ENCODE measurements at regions not wholly inside any gene's neighbourhood (a gene's known extent, or its start where the extent isn't known, plus 50 kb on each side); places are given as distances from the start of the nearest gene placed in this dataset.

- no peak overlapping the region for H3K4me3 ChIP-seq (ENCODE audit: low read depth, low read length)
- TF ChIP-seq MYC (IDR thresholded peaks at IDR 0.05; ENCODE audit: low read depth, low read length) (no peak), POLR2A (IDR thresholded peaks at IDR 0.05; ENCODE audit: extremely low read depth, insufficient read length) (no peak), CTCF (IDR thresholded peaks at IDR 0.05; ENCODE audit: low read depth, low read length) (no peak), MAX (IDR thresholded peaks at IDR 0.05; ENCODE audit: low read depth, low read length) (no peak)
- DNase-seq (ENCODE audit: low read depth): no peak
Observed at GRCh38 chr6:18667612-18668011, 280.5 kb downstream of the RNF144B start.

- no peak for DNase-seq (ENCODE audit: low read depth)
- TF ChIP-seq POLR2A (IDR thresholded peaks at IDR 0.05; ENCODE audit: extremely low read depth, insufficient read length): no peak
- no peak for TF ChIP-seq MAX (IDR thresholded peaks at IDR 0.05; ENCODE audit: low read depth, low read length)
- TF ChIP-seq MYC (IDR thresholded peaks at IDR 0.05; ENCODE audit: low read depth, low read length): no peak
- TF ChIP-seq CTCF (IDR thresholded peaks at IDR 0.05; ENCODE audit: low read depth, low read length): no peak
- H3K4me3 ChIP-seq (ENCODE audit: low read depth, low read length): no peak overlapping the region
Observed at GRCh38 chr6:18668994-18669393, 281.8 kb downstream of the RNF144B start.

- no peak for DNase-seq (ENCODE audit: low read depth)
- TF ChIP-seq MYC (IDR thresholded peaks at IDR 0.05; ENCODE audit: low read depth, low read length) (no peak), CTCF (IDR thresholded peaks at IDR 0.05; ENCODE audit: low read depth, low read length) (no peak), POLR2A (IDR thresholded peaks at IDR 0.05; ENCODE audit: extremely low read depth, insufficient read length) (no peak), MAX (IDR thresholded peaks at IDR 0.05; ENCODE audit: low read depth, low read length) (no peak)
Observed at GRCh38 chr6:18672852-18673251, 285.7 kb downstream of the RNF144B start.

GRCh38 chr6:18674346-18674745 lies 287.2 kb downstream of the RNF144B start:
- no peak for DNase-seq (ENCODE audit: low read depth)

More at GRCh38 chr6:18672852-18673251, 285.7 kb downstream of the RNF144B start:
- no peak overlapping the region for H3K4me3 ChIP-seq (ENCODE audit: low read depth, low read length)

GRCh38 chr6:18675881-18676280 lies 288.7 kb downstream of the RNF144B start:
- TF ChIP-seq MYC (IDR thresholded peaks at IDR 0.05; ENCODE audit: low read depth, low read length): no peak
- TF ChIP-seq POLR2A (IDR thresholded peaks at IDR 0.05; ENCODE audit: extremely low read depth, insufficient read length): no peak
- no peak for TF ChIP-seq MAX (IDR thresholded peaks at IDR 0.05; ENCODE audit: low read depth, low read length)
- TF ChIP-seq CTCF (IDR thresholded peaks at IDR 0.05; ENCODE audit: low read depth, low read length): no peak
- H3K4me3 ChIP-seq (ENCODE audit: low read depth, low read length): no peak overlapping the region
- DNase-seq (ENCODE audit: low read depth): no peak

More at GRCh38 chr6:18674346-18674745, 287.2 kb downstream of the RNF144B start:
- H3K4me3 ChIP-seq (ENCODE audit: low read depth, low read length): no peak overlapping the region
- TF ChIP-seq MYC (IDR thresholded peaks at IDR 0.05; ENCODE audit: low read depth, low read length) (no peak), CTCF (IDR thresholded peaks at IDR 0.05; ENCODE audit: low read depth, low read length) (no peak), POLR2A (IDR thresholded peaks at IDR 0.05; ENCODE audit: extremely low read depth, insufficient read length) (no peak), MAX (IDR thresholded peaks at IDR 0.05; ENCODE audit: low read depth, low read length) (no peak)

GRCh38 chr6:18676548-18676947 lies 289.4 kb downstream of the RNF144B start:
- H3K4me3 ChIP-seq (ENCODE audit: low read depth, low read length): no peak overlapping the region
- TF ChIP-seq MYC (IDR thresholded peaks at IDR 0.05; ENCODE audit: low read depth, low read length) (no peak), CTCF (IDR thresholded peaks at IDR 0.05; ENCODE audit: low read depth, low read length) (no peak), MAX (IDR thresholded peaks at IDR 0.05; ENCODE audit: low read depth, low read length) (no peak), POLR2A (IDR thresholded peaks at IDR 0.05; ENCODE audit: extremely low read depth, insufficient read length) (no peak)
- no peak for DNase-seq (ENCODE audit: low read depth)
